ENCODE measurements at regions not wholly inside any gene's neighbourhood (a gene's known extent, or its start where the extent isn't known, plus 50 kb on each side); places are given as distances from the start of the nearest gene placed in this dataset.

- no peaks in the 10 kb centered on the region for H3K27me3 ChIP-seq (ENCODE audit: insufficient read depth, low read length)
- WGBS (ENCODE audit: extremely low coverage, insufficient read length, low lambda C conversion rate): no CpG with 5 or more reads among the region's 8 CpGs
- no peaks in the 10 kb centered on the region; the same call in 1 of the 2 replicates for H3K27me3 Mint-ChIP-seq (ENCODE audit: low read depth)
Observed at GRCh38 chr11:134574947-134575346, 162.9 kb upstream of the B3GAT1 start.

More at GRCh38 chr11:134574947-134575346, 162.9 kb upstream of the B3GAT1 start:
- H3K4me3 Mint-ChIP-seq: no peak overlapping the region
- H2BK20ac ChIP-seq (ENCODE audit: low read depth, low read length, poor library complexity, severe bottlenecking): no peak overlapping the region
- peaks cover 25 to 52% of the 10 kb centered on the region in 2 experiments for H3K4me1 Mint-ChIP-seq
- H3K23me2 ChIP-seq (ENCODE audit: insufficient read length, low read depth, low read length, poor library complexity, severe bottlenecking): no peaks in the 10 kb centered on the region
- H2BK12ac ChIP-seq (ENCODE audit: insufficient read length, low read depth, low read length): no peak overlapping the region
- no peak overlapping the region for H2BK15ac ChIP-seq (ENCODE audit: low read depth, low read length)
- no peak overlapping the region for H4K5ac ChIP-seq (ENCODE audit: insufficient read length, low read depth, low read length)
- H2AFZ ChIP-seq (ENCODE audit: low read length): no peak overlapping the region
- H3K79me2 ChIP-seq (ENCODE audit: insufficient read depth, low read length): no peaks in the 10 kb centered on the region
- H3K9me3 Mint-ChIP-seq: no peaks in the 10 kb centered on the region; a peak in 1 of 5 replicates
- no peak overlapping the region for H3K9ac ChIP-seq (ENCODE audit: extremely low read depth, insufficient read length, low read length)
- TF ChIP-seq CTCF (conservative IDR thresholded peaks at IDR 0.05): no peak
- no peaks in the 10 kb centered on the region for H4K20me1 ChIP-seq (ENCODE audit: control insufficient read depth, insufficient read depth, insufficient read length)
- no peak overlapping the region for H3K4ac ChIP-seq (ENCODE audit: low read depth, low read length)
- no peak overlapping the region for H3K14ac ChIP-seq (ENCODE audit: insufficient read depth, low read length)
- H3K27ac Mint-ChIP-seq: no peak overlapping the region
- H3K23ac ChIP-seq (ENCODE audit: insufficient read length, low read depth, low read length): no peak overlapping the region
- H3K27ac ChIP-seq (ENCODE audit: insufficient read length, low read depth, low read length): no peak overlapping the region
- H2AK5ac ChIP-seq (ENCODE audit: insufficient read length, low read length): no peak overlapping the region
- H3T11ph ChIP-seq (ENCODE audit: low read length): no peak overlapping the region
- H2BK120ac ChIP-seq (ENCODE audit: low read depth, low read length, poor library complexity, severe bottlenecking): no peak overlapping the region
- no peak for DNase-seq
- H3K4me1 ChIP-seq (ENCODE audit: insufficient read depth, low read length): no peaks in the 10 kb centered on the region
- no peaks in the 10 kb centered on the region for H3K36me3 Mint-ChIP-seq (ENCODE audit: insufficient read depth in 1 of 3, low read depth in 3 of 3)
- no peak overlapping the region for H2BK5ac ChIP-seq (ENCODE audit: insufficient read length, low read length)
- no peak overlapping the region for H4K8ac ChIP-seq (replicated peaks; ENCODE audit: insufficient read length, low read depth, low read length)
- no peaks in the 10 kb centered on the region for H3K9me3 ChIP-seq (ENCODE audit: control insufficient read depth, low read depth, low read length)
- no peaks in the 10 kb centered on the region for H3K79me1 ChIP-seq (ENCODE audit: insufficient read depth, low read depth, low read length, poor library complexity, severe bottlenecking)
- H3K18ac ChIP-seq (ENCODE audit: insufficient read length, low read depth, low read length): no peak overlapping the region
- no peak overlapping the region for H3K56ac ChIP-seq (ENCODE audit: insufficient read length, low read depth, low read length)
- no peak overlapping the region for H4K91ac ChIP-seq (ENCODE audit: insufficient read length, low read depth, low read length)
- H3K4me2 ChIP-seq (ENCODE audit: insufficient read depth, insufficient read length, low read length): no peak overlapping the region
